Brain pericyte (primary cell): ENCODE measurements at regions not wholly inside any gene's neighbourhood (a gene's known extent, or its start where the extent isn't known, plus 50 kb on each side); places are given as distances from the start of the nearest gene placed in this dataset.
"Not testable (repeated sequence)": the region's sequence is repeated elsewhere in the genome, so short reads cannot be mapped to it uniquely, and the experiment has no call there.

Experiments
- DNase-seq: peaks from one replicate; pipeline ENCODE4 v3.0.0-alpha.2; 2012; ENCODE audit warnings: low read depth, low spot score

GRCh38 chr12:24517000-24517399, 431.9 kb downstream of the BCAT1 start:
- DNase-seq = no peak

- no peak for DNase-seq
Measured at GRCh38 chr12:24510581-24511125, 438.2 kb downstream of the BCAT1 start.

GRCh38 chr12:24507827-24508226, 441.1 kb downstream of the BCAT1 start:
- no peak for DNase-seq

GRCh38 chr12:24505366-24506015, 443.4 kb downstream of the BCAT1 start:
- no peak for DNase-seq

GRCh38 chr12:24503477-24503876, 445.4 kb downstream of the BCAT1 start:
- not testable (repeated sequence) for DNase-seq

- no peak for DNase-seq
Measured at GRCh38 chr12:24500831-24501230, 448.1 kb downstream of the BCAT1 start.

GRCh38 chr12:24500421-24500820, 448.5 kb downstream of the BCAT1 start:
- DNase-seq = no peak

- DNase-seq = peak; percentile 25
Measured at GRCh38 chr12:24499151-24500146, 449.5 kb downstream of the BCAT1 start.

- no peak for DNase-seq
Measured at GRCh38 chr12:24496755-24497154, 452.1 kb downstream of the BCAT1 start.

GRCh38 chr12:24494401-24494800, 454.5 kb downstream of the BCAT1 start:
- no peak for DNase-seq

- no peak for DNase-seq
Measured at GRCh38 chr12:24491968-24492367, 456.9 kb downstream of the BCAT1 start.

GRCh38 chr12:24489939-24490338, 459.0 kb downstream of the BCAT1 start:
- no peak for DNase-seq

GRCh38 chr12:24488906-24489619, 459.8 kb downstream of the BCAT1 start:
- no peak for DNase-seq

GRCh38 chr12:24488091-24488596, 460.8 kb downstream of the BCAT1 start:
- no peak for DNase-seq

- no peak for DNase-seq
Measured at GRCh38 chr12:24487606-24488005, 461.3 kb downstream of the BCAT1 start.

GRCh38 chr12:24483732-24484131, 465.2 kb downstream of the BCAT1 start:
- no peak for DNase-seq

- no peak for DNase-seq
Measured at GRCh38 chr12:24482882-24483604, 465.9 kb downstream of the BCAT1 start.

GRCh38 chr12:24482044-24482443, 466.9 kb downstream of the BCAT1 start:
- DNase-seq = no peak

- DNase-seq = no peak
Measured at GRCh38 chr12:24480766-24481449, 468.0 kb downstream of the BCAT1 start.

GRCh38 chr12:24479131-24479530, 469.8 kb downstream of the BCAT1 start:
- DNase-seq = no peak
